SK-N-SH (cell line): ENCODE measurements at regions not wholly inside any gene's neighbourhood (a gene's known extent, or its start where the extent isn't known, plus 50 kb on each side); places are given as distances from the start of the nearest gene placed in this dataset.

ENCODE experiments used
- CTCF ChIA-PET: fragments of 300-600, 350-600 bp; formaldehyde crosslinking; extraction: SDS; loops from one replicate; lab custom pipeline; 2021; lab: Yijun Ruan, JAX
- POLR2A ChIA-PET: fragments of 350-600 bp; sonication (Branson Sonifier 250); formaldehyde crosslinking; extraction: SDS; loops from one replicate; lab custom pipeline; 2020; ENCODE audit warnings: antibody characterized with exemption, inconsistent platforms; lab: Yijun Ruan, JAX
- DNase-seq: peaks from one replicate; pipeline ENCODE4 v3.0.0; 2012
- H2AFZ ChIP-seq: fragments of 200-600 bp; sonication (generic); 2 replicates; pipeline ENCODE4 v1.8.1; 2016; ENCODE audit warnings: antibody characterized with exemption, mild to moderate bottlenecking, low read depth
- H3F3A ChIP-seq: fragments of 200-600 bp; sonication (generic); replicated peaks from 2 replicates; pipeline ENCODE3; 2016; ENCODE audit warnings: antibody characterized with exemption, mild to moderate bottlenecking; ENCODE audit not compliant: insufficient read depth
- H3K27ac ChIP-seq, 2 experiments: fragments of 200-500 bp in 1 of 2; fragments of 200-600 bp in 1 of 2; sonication (Bioruptor generic) in 1 of 2; sonication (generic), shearing (Covaris generic) in 1 of 2; 2 replicates each; pipeline versions ENCODE4 v1.5.1 to v1.6.1; 2014 to 2016; ENCODE audit warnings: low read depth in 2 of 2, inconsistent platforms in 1 of 2, low read length in 1 of 2, mild to moderate bottlenecking in 1 of 2, mixed read lengths in 1 of 2
- H3K27me3 ChIP-seq: fragments of 200-600 bp; sonication (generic), shearing (Covaris generic); 2 replicates; pipeline ENCODE4 v1.6.1; 2016; ENCODE audit warnings: mixed run types; ENCODE audit not compliant: insufficient read depth
- H3K36me3 ChIP-seq, 2 experiments: fragments of 200-500 bp in 1 of 2; fragments of 200-600 bp in 1 of 2; sonication (Bioruptor generic) in 1 of 2; sonication (generic) in 1 of 2; replicated peaks in 1 of 2; 2 replicates each; pipeline versions ENCODE3 to v1.5.1; 2014 to 2016; ENCODE audit warnings: low read length in 1 of 2, mild to moderate bottlenecking in 1 of 2; ENCODE audit not compliant: insufficient read depth in 2 of 2, control insufficient read depth in 1 of 2
- H3K4me1 ChIP-seq, 2 experiments: fragments of 200-500 bp in 1 of 2; fragments of 200-600 bp in 1 of 2; sonication (Bioruptor generic) in 1 of 2; sonication (generic), shearing (Covaris generic) in 1 of 2; 2 replicates each; pipeline versions ENCODE4 v1.5.1 to v1.6.1; 2014 to 2016; ENCODE audit warnings: low read depth in 1 of 2, low read length in 1 of 2, mixed run types in 1 of 2; ENCODE audit not compliant: insufficient read depth in 2 of 2, control insufficient read depth in 1 of 2
- H3K4me2 ChIP-seq: fragments of 200-600 bp; sonication (generic), shearing (Covaris generic); 2 replicates; pipeline ENCODE4 v1.6.1; 2017; ENCODE audit warnings: mixed run types
- H3K4me3 ChIP-seq, 2 experiments: fragments of 200-500 bp in 1 of 2; fragments of 200-600 bp in 1 of 2; sonication (Bioruptor generic) in 1 of 2; sonication (generic), shearing (Covaris generic) in 1 of 2; 2 replicates each; pipeline versions ENCODE4 v1.5.1 to v1.8.1; 2014 to 2016; ENCODE audit warnings: low read depth in 2 of 2, inconsistent platforms in 1 of 2, low read length in 1 of 2, mild to moderate bottlenecking in 1 of 2, mixed read lengths in 1 of 2, moderate library complexity in 1 of 2
- H3K79me2 ChIP-seq: fragments of 200-600 bp; sonication (generic); 2 replicates; pipeline ENCODE4 v1.8.1; 2017; ENCODE audit warnings: mild to moderate bottlenecking; ENCODE audit not compliant: insufficient read depth
- H3K9ac ChIP-seq: fragments of 200-600 bp; sonication (generic); 2 replicates; pipeline ENCODE4 v1.6.1; 2017; ENCODE audit warnings: mixed run types
- H3K9me2 ChIP-seq: fragments of 200-600 bp; sonication (generic); 2 replicates; pipeline ENCODE4 v1.6.1; 2017; ENCODE audit warnings: mixed run types
- H3K9me3 ChIP-seq: fragments of 200-600 bp; sonication (generic); 2 replicates; pipeline ENCODE4 v1.6.1; 2017; ENCODE audit warnings: mixed run types, mild to moderate bottlenecking, moderate library complexity
- H4K20me1 ChIP-seq: fragments of 200-600 bp; sonication (generic); 2 replicates; pipeline ENCODE4 v1.6.1; 2017; ENCODE audit warnings: mild to moderate bottlenecking, mixed run types; ENCODE audit not compliant: insufficient read depth
- CHD2 ChIP-seq: fragments of 150-350 bp; IDR thresholded peaks from 2 replicates; pipeline ENCODE4 v1.6.1; 2018; ENCODE audit warnings: low read length; ENCODE audit not compliant: partially characterized antibody
- ELF1 ChIP-seq: IDR thresholded peaks from 2 replicates; pipeline ENCODE4 v1.4.0; 2012
- EP300 ChIP-seq, 2 experiments: IDR thresholded peaks; 2 replicates each; pipeline versions ENCODE4 v1.4.0 to v1.6.1; 2012; ENCODE audit warnings: borderline replicate concordance in 1 of 2, low read depth in 1 of 2, low read length in 1 of 2
- EZH2phosphoT487 ChIP-seq: fragments of 200-600 bp; sonication (generic); IDR thresholded peaks from 2 replicates; pipeline ENCODE4 v1.6.1; 2017; ENCODE audit warnings: low read depth, mixed run types, mild to moderate bottlenecking, antibody characterized with exemption, moderate library complexity, borderline replicate concordance
- FOXJ3 ChIP-seq: sonication (generic); formaldehyde crosslinking; IDR thresholded peaks from 2 replicates; pipeline ENCODE4 v1.5.1; 2020; ENCODE audit warnings: mild to moderate bottlenecking, missing genetic modification reagents
- FOXM1 ChIP-seq: IDR thresholded peaks from 2 replicates; pipeline ENCODE4 v1.4.0; 2012; ENCODE audit warnings: low read depth, mild to moderate bottlenecking
- GATA2 ChIP-seq: sonication (generic); formaldehyde crosslinking; IDR thresholded peaks from 2 replicates; pipeline ENCODE4 v1.5.0; 2020; ENCODE audit warnings: mild to moderate bottlenecking, missing genetic modification reagents
- MEF2A ChIP-seq: IDR thresholded peaks from 2 replicates; pipeline ENCODE4 v1.4.0; 2012; ENCODE audit warnings: low read depth, borderline replicate concordance
- MXI1 ChIP-seq: IDR thresholded peaks from 2 replicates; pipeline ENCODE4 v1.6.1; 2012; ENCODE audit warnings: mild to moderate bottlenecking, low read depth, low read length, improper control_type of control experiment
- NFIC ChIP-seq: IDR thresholded peaks from 2 replicates; pipeline ENCODE4 v1.4.0; 2012; ENCODE audit warnings: borderline replicate concordance
- POLR2AphosphoS5 ChIP-seq: IDR thresholded peaks from 2 replicates; pipeline ENCODE4 v1.6.1; 2012; ENCODE audit warnings: low read depth, low read length
- RCOR1 ChIP-seq: fragments of 150-350 bp; IDR thresholded peaks from 2 replicates; pipeline ENCODE4 v1.6.1; 2017; ENCODE audit warnings: antibody characterized with exemption, low read length
- SMC3 ChIP-seq: IDR thresholded peaks from 2 replicates; pipeline ENCODE4 v1.6.1; 2012; ENCODE audit warnings: low read depth, low read length, improper control_type of control experiment
- TAF1 ChIP-seq: IDR thresholded peaks from 2 replicates; pipeline ENCODE4 v1.6.1; 2012; ENCODE audit warnings: low read depth, mild to moderate bottlenecking, low read length, moderate library complexity, borderline replicate concordance
- TCF12 ChIP-seq: IDR thresholded peaks from 2 replicates; pipeline ENCODE4 v1.4.0; 2012
- WGBS: methylation state at CpG from one replicate; pipeline ENCODE4 v1.1.6; 2017; ENCODE audit warnings: low lambda C conversion rate; 5-methylcytosine and 5-hydroxymethylcytosine counted together
- TF ChIP-seq, protein P1 (sequence below): IDR thresholded peaks from 2 replicates; pipeline ENCODE4 v1.4.0; 2012; ENCODE audit warnings: low read depth, borderline replicate concordance
- TF ChIP-seq, protein P2 (sequence below): fragments of 150-350 bp; IDR thresholded peaks from 2 replicates; pipeline ENCODE4 v1.6.1; 2016; ENCODE audit warnings: mild to moderate bottlenecking, low read depth, low read length
- TF ChIP-seq, protein P3 (sequence below): fragments of 200-600 bp; sonication (generic); IDR thresholded peaks from 2 replicates; pipeline ENCODE4 v1.6.1; 2017; ENCODE audit warnings: antibody characterized with exemption, mild to moderate bottlenecking, moderate library complexity

DNA sequence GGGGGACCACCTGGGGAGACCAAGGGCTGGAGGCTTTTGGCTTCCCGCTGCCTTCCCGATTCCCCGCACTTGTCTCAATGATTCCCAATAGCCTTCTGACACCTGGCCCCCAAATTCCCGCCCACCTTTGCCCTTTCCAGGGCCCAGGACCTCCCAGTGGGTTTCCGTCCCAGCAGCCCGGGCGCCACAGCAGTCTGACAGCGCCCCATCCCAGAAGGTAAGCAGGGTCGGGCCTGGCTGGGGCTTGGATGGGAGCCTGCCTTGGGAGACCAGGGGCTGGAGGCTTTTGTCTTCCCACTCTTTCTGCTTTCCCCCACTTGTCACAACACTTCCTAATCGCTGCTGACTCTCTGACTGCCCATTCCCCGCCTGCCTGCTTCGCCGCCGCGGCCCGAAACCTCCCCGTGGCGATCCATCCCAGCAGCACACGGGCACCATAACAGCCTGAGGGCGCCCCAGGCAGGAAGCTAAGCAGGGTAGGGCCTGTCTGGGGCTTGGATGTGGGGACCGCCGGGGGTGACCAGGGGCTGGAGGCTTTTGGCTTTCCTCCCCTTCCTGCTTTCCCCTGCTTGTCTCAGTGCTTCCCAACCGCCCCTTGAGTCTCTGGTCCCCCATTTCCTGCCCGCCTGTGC lies 2289.3 kb downstream of the TP53TG3F start:
- H3K27ac ChIP-seq, result no peak overlapping the region

DNA sequence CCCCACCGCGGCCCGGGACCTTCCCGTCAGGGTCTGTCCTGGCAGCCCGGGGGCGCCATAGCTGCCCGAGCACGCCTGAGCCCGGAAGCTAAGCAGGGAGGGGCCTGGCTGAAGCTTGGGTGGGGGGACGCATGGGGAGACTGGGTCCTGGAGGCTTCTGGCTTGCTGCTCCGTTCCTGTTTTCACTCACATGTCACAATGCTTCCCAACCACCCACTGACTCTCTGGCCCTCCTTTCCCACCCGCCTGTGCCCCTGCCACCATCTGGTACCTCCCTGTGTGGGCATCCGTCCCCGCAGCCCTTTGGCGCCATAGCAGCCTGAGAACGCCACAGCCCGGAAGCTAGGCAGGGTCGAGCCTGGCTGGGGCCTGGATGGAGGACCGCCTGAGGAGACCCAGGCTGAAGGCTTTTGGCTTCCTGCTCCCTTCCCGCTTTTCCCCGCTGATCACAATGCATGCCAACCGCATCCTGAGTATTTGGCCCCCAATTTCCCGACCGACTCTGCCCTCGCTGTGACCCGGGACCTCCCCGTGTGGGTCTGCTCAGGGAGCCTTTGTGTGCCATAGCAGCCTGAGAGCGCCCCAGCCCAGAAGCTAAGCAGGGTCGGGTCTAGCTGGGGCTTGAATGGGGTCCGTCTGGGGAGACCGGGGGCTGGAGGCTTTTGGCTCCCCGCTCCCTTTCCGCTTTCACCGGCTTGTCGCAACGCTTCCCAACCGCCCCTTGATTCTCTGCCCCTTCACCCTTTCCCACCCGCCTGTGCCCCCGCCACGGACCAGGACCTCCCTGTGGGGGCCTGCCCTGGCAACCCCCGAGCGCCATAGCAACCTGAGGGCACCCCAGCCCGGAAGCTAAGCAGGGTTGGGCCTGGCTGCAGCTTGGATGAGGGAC lies 2290.1 kb downstream of the TP53TG3F start:
- Histone ChIP-seq H3K27me3 (no peaks in the 10 kb centered on the region), H3K79me2 (no peaks in the 10 kb centered on the region), H2AFZ (no peak overlapping the region), H3K27ac (no peak overlapping the region), H3K9me3 (no peaks in the 10 kb centered on the region), H3K9ac (no peak overlapping the region), H3K4me2 (no peak overlapping the region), H3K4me3 (no peak overlapping the region), H4K20me1 (no peaks in the 10 kb centered on the region), H3K36me3 (no peaks in the 10 kb centered on the region), H3K4me1 (no peaks in the 10 kb centered on the region), H3K9me2 (no peaks in the 10 kb centered on the region), H3F3A (no peaks in the 10 kb centered on the region)
- peak; percentile 23 for DNase-seq
- CTCF ChIA-PET, result interaction anchor here (1.1 to 1.2 kb wide), 3 partner anchors 16 to 24 kb away, joined by 3 read pairs; no protein-coding TSS in a partner anchor
- WGBS, result 45% methylated on average over 26 of the region's 43 CpGs
- POLR2A ChIA-PET, result no interaction called here
- TF ChIP-seq FOXM1 (no peak), CHD2 (no peak), RCOR1 (no peak), SMC3 (no peak), GATA2 (CRISPR knock-in tag) (no peak), EZH2phosphoT487 (no peak), FOXJ3 (CRISPR knock-in tag) (no peak), EP300 (IDR thresholded peaks at IDR 0.05; ENCODE audit: borderline replicate concordance in 1 of 2, low read depth in 1 of 2, low read length in 1 of 2) (no peak), MEF2A (no peak), TCF12 (no peak)
- TF ChIP-seq, protein P1, sequence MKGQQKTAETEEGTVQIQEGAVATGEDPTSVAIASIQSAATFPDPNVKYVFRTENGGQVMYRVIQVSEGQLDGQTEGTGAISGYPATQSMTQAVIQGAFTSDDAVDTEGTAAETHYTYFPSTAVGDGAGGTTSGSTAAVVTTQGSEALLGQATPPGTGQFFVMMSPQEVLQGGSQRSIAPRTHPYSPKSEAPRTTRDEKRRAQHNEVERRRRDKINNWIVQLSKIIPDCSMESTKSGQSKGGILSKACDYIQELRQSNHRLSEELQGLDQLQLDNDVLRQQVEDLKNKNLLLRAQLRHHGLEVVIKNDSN, result no peak
- TF ChIP-seq, protein P2, sequence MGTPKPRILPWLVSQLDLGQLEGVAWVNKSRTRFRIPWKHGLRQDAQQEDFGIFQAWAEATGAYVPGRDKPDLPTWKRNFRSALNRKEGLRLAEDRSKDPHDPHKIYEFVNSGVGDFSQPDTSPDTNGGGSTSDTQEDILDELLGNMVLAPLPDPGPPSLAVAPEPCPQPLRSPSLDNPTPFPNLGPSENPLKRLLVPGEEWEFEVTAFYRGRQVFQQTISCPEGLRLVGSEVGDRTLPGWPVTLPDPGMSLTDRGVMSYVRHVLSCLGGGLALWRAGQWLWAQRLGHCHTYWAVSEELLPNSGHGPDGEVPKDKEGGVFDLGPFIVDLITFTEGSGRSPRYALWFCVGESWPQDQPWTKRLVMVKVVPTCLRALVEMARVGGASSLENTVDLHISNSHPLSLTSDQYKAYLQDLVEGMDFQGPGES, result no peak

More for the DNA sequence above, 2289.3 kb downstream of the TP53TG3F start:
- no peak overlapping the region for H3K4me3 ChIP-seq
- no peaks in the 10 kb centered on the region for H4K20me1 ChIP-seq
- no peak for TF ChIP-seq MXI1
- TF ChIP-seq, protein P1, result no peak
- no peak for TF ChIP-seq TAF1
- TF ChIP-seq, protein P2, result no peak
- TF ChIP-seq NFIC, result no peak
- no peak for TF ChIP-seq SMC3
- TF ChIP-seq POLR2AphosphoS5, result no peak
- TF ChIP-seq ELF1, result no peak
- TF ChIP-seq, protein P3, sequence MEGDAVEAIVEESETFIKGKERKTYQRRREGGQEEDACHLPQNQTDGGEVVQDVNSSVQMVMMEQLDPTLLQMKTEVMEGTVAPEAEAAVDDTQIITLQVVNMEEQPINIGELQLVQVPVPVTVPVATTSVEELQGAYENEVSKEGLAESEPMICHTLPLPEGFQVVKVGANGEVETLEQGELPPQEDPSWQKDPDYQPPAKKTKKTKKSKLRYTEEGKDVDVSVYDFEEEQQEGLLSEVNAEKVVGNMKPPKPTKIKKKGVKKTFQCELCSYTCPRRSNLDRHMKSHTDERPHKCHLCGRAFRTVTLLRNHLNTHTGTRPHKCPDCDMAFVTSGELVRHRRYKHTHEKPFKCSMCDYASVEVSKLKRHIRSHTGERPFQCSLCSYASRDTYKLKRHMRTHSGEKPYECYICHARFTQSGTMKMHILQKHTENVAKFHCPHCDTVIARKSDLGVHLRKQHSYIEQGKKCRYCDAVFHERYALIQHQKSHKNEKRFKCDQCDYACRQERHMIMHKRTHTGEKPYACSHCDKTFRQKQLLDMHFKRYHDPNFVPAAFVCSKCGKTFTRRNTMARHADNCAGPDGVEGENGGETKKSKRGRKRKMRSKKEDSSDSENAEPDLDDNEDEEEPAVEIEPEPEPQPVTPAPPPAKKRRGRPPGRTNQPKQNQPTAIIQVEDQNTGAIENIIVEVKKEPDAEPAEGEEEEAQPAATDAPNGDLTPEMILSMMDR, result no peak
- no peaks in the 10 kb centered on the region for H3F3A ChIP-seq
- no peak overlapping the region for H2AFZ ChIP-seq
- no peak overlapping the region for H3K9ac ChIP-seq
- no peaks in the 10 kb centered on the region for H3K79me2 ChIP-seq
- CTCF ChIA-PET, result interaction anchor here (1.2 kb wide), 2 partner anchors 17 to 24 kb away, joined by 3 read pairs; no protein-coding TSS in a partner anchor
- no peaks in the 10 kb centered on the region for H3K9me2 ChIP-seq
- no peaks in the 10 kb centered on the region for H3K9me3 ChIP-seq
- no peaks in the 10 kb centered on the region for H3K36me3 ChIP-seq
- no peak overlapping the region for H3K4me2 ChIP-seq
- no peaks in the 10 kb centered on the region for H3K4me1 ChIP-seq
- POLR2A ChIA-PET, result no interaction called here
- DNase-seq, result peak; percentile 15
- WGBS, result 44% methylated on average over 18 of the region's 24 CpGs
- H3K27me3 ChIP-seq, result no peaks in the 10 kb centered on the region
